PC-3 (cell line): ENCODE measurements at regions not wholly inside any gene's neighbourhood (a gene's known extent, or its start where the extent isn't known, plus 50 kb on each side); places are given as distances from the start of the nearest gene placed in this dataset.

Source experiments
- CTCF ChIP-seq: fragments of 300-600 bp; sonication (generic); conservative IDR thresholded peaks from 2 replicates; pipeline ENCODE4 v1.5.1; 2017; ENCODE audit warnings: antibody characterized with exemption, low read depth, mild to moderate bottlenecking, low read length
- EZH2 ChIP-seq: fragments of 300-600 bp; sonication (generic); IDR thresholded peaks from one replicate; pipeline ENCODE4 v1.6.1; 2017; ENCODE audit warnings: antibody characterized with exemption, mild to moderate bottlenecking, low read length; ENCODE audit not compliant: unreplicated experiment
- EZH2phosphoT487 ChIP-seq: fragments of 300-600 bp; sonication (generic); IDR thresholded peaks from 2 replicates; pipeline ENCODE4 v1.6.1; 2018; ENCODE audit warnings: mild to moderate bottlenecking, antibody characterized with exemption, low read length, borderline replicate concordance

- no peak for TF ChIP-seq CTCF
- no peak for TF ChIP-seq EZH2phosphoT487
- no peak for TF ChIP-seq EZH2
These were observed 335.2 kb downstream of the PPP1R2C start for GRCh38 chrX:42442745-42443144.
